Activated CD4-positive, alpha-beta T cell treated with anti-CD3 and anti-CD28 coated beads for 1 hour (primary cell): ENCODE measurements at regions not wholly inside any gene's neighbourhood (a gene's known extent, or its start where the extent isn't known, plus 50 kb on each side); places are given as distances from the start of the nearest gene placed in this dataset.
A peak's percentile ranks its signal among the peaks of the same experiment; 100 is the strongest.
"Not testable (repeated sequence)": the region's sequence is repeated elsewhere in the genome, so short reads cannot be mapped to it uniquely, and the experiment has no call there.

Source experiments
- DNase-seq: peaks from one replicate; pipeline ENCODE4 v3.0.0-alpha.2; 2020

GRCh38 chr14:104392396-104393198 lies 187.0 kb upstream of the C14orf180 start:
- no peak for DNase-seq

- no peak for DNase-seq
Observed at GRCh38 chr14:104393199-104393897, 186.2 kb upstream of the C14orf180 start.

- DNase-seq: peak; percentile 53
Observed at GRCh38 chr14:104393898-104394381, 185.6 kb upstream of the C14orf180 start.

- DNase-seq: no peak
Observed at GRCh38 chr14:104394409-104394851, 185.1 kb upstream of the C14orf180 start.

GRCh38 chr14:104395276-104395675 lies 184.3 kb upstream of the C14orf180 start:
- no peak for DNase-seq

- DNase-seq: no peak
Observed at GRCh38 chr14:104395941-104396681, 183.5 kb upstream of the C14orf180 start.

GRCh38 chr14:104396682-104397470 lies 182.7 kb upstream of the C14orf180 start:
- no peak for DNase-seq

GRCh38 chr14:104397956-104398355 lies 181.6 kb upstream of the C14orf180 start:
- no peak for DNase-seq

GRCh38 chr14:104398656-104399055 lies 180.9 kb upstream of the C14orf180 start:
- DNase-seq: no peak

- DNase-seq: no peak
Observed at GRCh38 chr14:104399432-104400155, 180.0 kb upstream of the C14orf180 start.

- no peak for DNase-seq
Observed at GRCh38 chr14:104400355-104400754, 179.2 kb upstream of the C14orf180 start.

- DNase-seq: no peak
Observed at GRCh38 chr14:104401785-104402184, 177.8 kb upstream of the C14orf180 start.

- not testable (repeated sequence) for DNase-seq
Observed at GRCh38 chr14:104402303-104402702, 177.3 kb upstream of the C14orf180 start.

- DNase-seq: no peak
Observed at GRCh38 chr14:104403421-104404220, 175.9 kb upstream of the C14orf180 start.

GRCh38 chr14:104404922-104405321 lies 174.6 kb upstream of the C14orf180 start:
- DNase-seq: no peak

GRCh38 chr14:104405360-104406226 lies 174.0 kb upstream of the C14orf180 start:
- DNase-seq: no peak

- DNase-seq: no peak
Observed at GRCh38 chr14:104406831-104407230, 172.7 kb upstream of the C14orf180 start.

GRCh38 chr14:104416383-104416782 lies 163.2 kb upstream of the C14orf180 start:
- DNase-seq: no peak

- no peak for DNase-seq
Observed at GRCh38 chr14:104419865-104420505, 159.6 kb upstream of the C14orf180 start.
